SK-N-SH (cell line): ENCODE measurements at regions not wholly inside any gene's neighbourhood (a gene's known extent, or its start where the extent isn't known, plus 50 kb on each side); places are given as distances from the start of the nearest gene placed in this dataset.

Experiments used
- CTCF ChIA-PET: fragments of 300-600, 350-600 bp; formaldehyde crosslinking; extraction: SDS; loops from one replicate; lab custom pipeline; 2021; lab: Yijun Ruan, JAX
- POLR2A ChIA-PET: fragments of 350-600 bp; sonication (Branson Sonifier 250); formaldehyde crosslinking; extraction: SDS; loops from one replicate; lab custom pipeline; 2020; ENCODE audit warnings: antibody characterized with exemption, inconsistent platforms; lab: Yijun Ruan, JAX
- DNase-seq: peaks from one replicate; pipeline ENCODE4 v3.0.0; 2012
- H2AFZ ChIP-seq: fragments of 200-600 bp; sonication (generic); 2 replicates; pipeline ENCODE4 v1.8.1; 2016; ENCODE audit warnings: antibody characterized with exemption, mild to moderate bottlenecking, low read depth
- H3F3A ChIP-seq: fragments of 200-600 bp; sonication (generic); replicated peaks from 2 replicates; pipeline ENCODE3; 2016; ENCODE audit warnings: antibody characterized with exemption, mild to moderate bottlenecking; ENCODE audit not compliant: insufficient read depth
- H3K27ac ChIP-seq, 2 experiments: fragments of 200-500 bp in 1 of 2; fragments of 200-600 bp in 1 of 2; sonication (Bioruptor generic) in 1 of 2; sonication (generic), shearing (Covaris generic) in 1 of 2; 2 replicates each; pipeline versions ENCODE4 v1.5.1 to v1.6.1; 2014 to 2016; ENCODE audit warnings: low read depth in 2 of 2, inconsistent platforms in 1 of 2, low read length in 1 of 2, mild to moderate bottlenecking in 1 of 2, mixed read lengths in 1 of 2
- H3K27me3 ChIP-seq: fragments of 200-600 bp; sonication (generic), shearing (Covaris generic); 2 replicates; pipeline ENCODE4 v1.6.1; 2016; ENCODE audit warnings: mixed run types; ENCODE audit not compliant: insufficient read depth
- H3K36me3 ChIP-seq, 2 experiments: fragments of 200-500 bp in 1 of 2; fragments of 200-600 bp in 1 of 2; sonication (Bioruptor generic) in 1 of 2; sonication (generic) in 1 of 2; replicated peaks in 1 of 2; 2 replicates each; pipeline versions ENCODE3 to v1.5.1; 2014 to 2016; ENCODE audit warnings: low read length in 1 of 2, mild to moderate bottlenecking in 1 of 2; ENCODE audit not compliant: insufficient read depth in 2 of 2, control insufficient read depth in 1 of 2
- H3K4me1 ChIP-seq, 2 experiments: fragments of 200-500 bp in 1 of 2; fragments of 200-600 bp in 1 of 2; sonication (Bioruptor generic) in 1 of 2; sonication (generic), shearing (Covaris generic) in 1 of 2; 2 replicates each; pipeline versions ENCODE4 v1.5.1 to v1.6.1; 2014 to 2016; ENCODE audit warnings: low read depth in 1 of 2, low read length in 1 of 2, mixed run types in 1 of 2; ENCODE audit not compliant: insufficient read depth in 2 of 2, control insufficient read depth in 1 of 2
- H3K4me2 ChIP-seq: fragments of 200-600 bp; sonication (generic), shearing (Covaris generic); 2 replicates; pipeline ENCODE4 v1.6.1; 2017; ENCODE audit warnings: mixed run types
- H3K4me3 ChIP-seq, 2 experiments: fragments of 200-500 bp in 1 of 2; fragments of 200-600 bp in 1 of 2; sonication (Bioruptor generic) in 1 of 2; sonication (generic), shearing (Covaris generic) in 1 of 2; 2 replicates each; pipeline versions ENCODE4 v1.5.1 to v1.8.1; 2014 to 2016; ENCODE audit warnings: low read depth in 2 of 2, inconsistent platforms in 1 of 2, low read length in 1 of 2, mild to moderate bottlenecking in 1 of 2, mixed read lengths in 1 of 2, moderate library complexity in 1 of 2
- H3K79me2 ChIP-seq: fragments of 200-600 bp; sonication (generic); 2 replicates; pipeline ENCODE4 v1.8.1; 2017; ENCODE audit warnings: mild to moderate bottlenecking; ENCODE audit not compliant: insufficient read depth
- H3K9ac ChIP-seq: fragments of 200-600 bp; sonication (generic); 2 replicates; pipeline ENCODE4 v1.6.1; 2017; ENCODE audit warnings: mixed run types
- H3K9me2 ChIP-seq: fragments of 200-600 bp; sonication (generic); 2 replicates; pipeline ENCODE4 v1.6.1; 2017; ENCODE audit warnings: mixed run types
- H3K9me3 ChIP-seq: fragments of 200-600 bp; sonication (generic); 2 replicates; pipeline ENCODE4 v1.6.1; 2017; ENCODE audit warnings: mixed run types, mild to moderate bottlenecking, moderate library complexity
- H4K20me1 ChIP-seq: fragments of 200-600 bp; sonication (generic); 2 replicates; pipeline ENCODE4 v1.6.1; 2017; ENCODE audit warnings: mild to moderate bottlenecking, mixed run types; ENCODE audit not compliant: insufficient read depth
- CHD2 ChIP-seq: fragments of 150-350 bp; IDR thresholded peaks from 2 replicates; pipeline ENCODE4 v1.6.1; 2018; ENCODE audit warnings: low read length; ENCODE audit not compliant: partially characterized antibody
- CTCF ChIP-seq: fragments of 200-600 bp; sonication (generic); IDR thresholded peaks from 2 replicates; pipeline ENCODE4 v1.6.1; 2017; ENCODE audit warnings: antibody characterized with exemption, mild to moderate bottlenecking, moderate library complexity
- ELF1 ChIP-seq: IDR thresholded peaks from 2 replicates; pipeline ENCODE4 v1.4.0; 2012
- EP300 ChIP-seq, 2 experiments: IDR thresholded peaks; 2 replicates each; pipeline versions ENCODE4 v1.4.0 to v1.6.1; 2012; ENCODE audit warnings: borderline replicate concordance in 1 of 2, low read depth in 1 of 2, low read length in 1 of 2
- GABPA ChIP-seq: IDR thresholded peaks from 2 replicates; pipeline ENCODE4 v1.4.0; 2012; ENCODE audit warnings: low read depth, mild to moderate bottlenecking
- GATA2 ChIP-seq: sonication (generic); formaldehyde crosslinking; IDR thresholded peaks from 2 replicates; pipeline ENCODE4 v1.5.0; 2020; ENCODE audit warnings: mild to moderate bottlenecking, missing genetic modification reagents
- IRF3 ChIP-seq: fragments of 150-350 bp; IDR thresholded peaks from 2 replicates; pipeline ENCODE4 v1.6.1; 2016; ENCODE audit warnings: mild to moderate bottlenecking, low read depth, low read length
- JUND ChIP-seq: IDR thresholded peaks from 2 replicates; pipeline ENCODE4 v1.4.0; 2012
- MXI1 ChIP-seq: IDR thresholded peaks from 2 replicates; pipeline ENCODE4 v1.6.1; 2012; ENCODE audit warnings: mild to moderate bottlenecking, low read depth, low read length, improper control_type of control experiment
- NFIC ChIP-seq: IDR thresholded peaks from 2 replicates; pipeline ENCODE4 v1.4.0; 2012; ENCODE audit warnings: borderline replicate concordance
- PBX3 ChIP-seq: IDR thresholded peaks from 2 replicates; pipeline ENCODE4; 2012
- POLR2AphosphoS5 ChIP-seq: IDR thresholded peaks from 2 replicates; pipeline ENCODE4 v1.6.1; 2012; ENCODE audit warnings: low read depth, low read length
- RAD21 ChIP-seq: IDR thresholded peaks from 2 replicates; pipeline ENCODE4 v1.6.1; 2012; ENCODE audit warnings: mild to moderate bottlenecking, low read length
- RCOR1 ChIP-seq: fragments of 150-350 bp; IDR thresholded peaks from 2 replicates; pipeline ENCODE4 v1.6.1; 2017; ENCODE audit warnings: antibody characterized with exemption, low read length
- RFX5 ChIP-seq: IDR thresholded peaks from 2 replicates; pipeline ENCODE4 v1.6.1; 2012; ENCODE audit warnings: mild to moderate bottlenecking, improper control_type of control experiment, low read length
- RXRA ChIP-seq: IDR thresholded peaks from 2 replicates; pipeline ENCODE4 v1.4.0; 2012; ENCODE audit warnings: low read depth, mild to moderate bottlenecking, borderline replicate concordance
- SIN3A ChIP-seq: IDR thresholded peaks from 2 replicates; pipeline ENCODE4 v1.6.1; 2012; ENCODE audit warnings: low read depth, mild to moderate bottlenecking, low read length, moderate library complexity, borderline replicate concordance
- YY1 ChIP-seq: IDR thresholded peaks from 2 replicates; pipeline ENCODE4 v1.4.0; 2012; ENCODE audit warnings: low read depth, mild to moderate bottlenecking
- ZBTB33 ChIP-seq: IDR thresholded peaks from 2 replicates; pipeline ENCODE4 v1.4.0; 2012; ENCODE audit warnings: low read depth, borderline replicate concordance
- WGBS: methylation state at CpG from one replicate; pipeline ENCODE4 v1.1.6; 2017; ENCODE audit warnings: low lambda C conversion rate; 5-methylcytosine and 5-hydroxymethylcytosine counted together

GRCh38 chr4:187550256-187550950 lies 445.2 kb upstream of the ZFP42 start:
- H4K20me1 ChIP-seq: no peaks in the 10 kb centered on the region
- DNase-seq: no peak
- ChIA-PET POLR2A (no interaction called here), CTCF (no interaction called here)
- no peak overlapping the region for H3K4me3 ChIP-seq
- peak overlapping the region in 1 of 2 experiments; percentile 37; a peak in 2 of 4 replicates for H3K27ac ChIP-seq
- H3K9ac ChIP-seq: no peak overlapping the region
- TF ChIP-seq MXI1: no peak
- no peak for TF ChIP-seq GATA2 (CRISPR knock-in tag)
- TF ChIP-seq JUND: no peak
- TF ChIP-seq RCOR1: no peak
- no peak for TF ChIP-seq ZBTB33
- no peak for TF ChIP-seq ELF1
- TF ChIP-seq EP300 (IDR thresholded peaks at IDR 0.05; ENCODE audit: borderline replicate concordance in 1 of 2, low read depth in 1 of 2, low read length in 1 of 2): no peak
- TF ChIP-seq NFIC: no peak
- TF ChIP-seq YY1: no peak
- no peak for TF ChIP-seq PBX3
- no peak for TF ChIP-seq POLR2AphosphoS5
- TF ChIP-seq RAD21: no peak
- TF ChIP-seq CTCF: no peak
- TF ChIP-seq GABPA: no peak
- TF ChIP-seq IRF3: no peak
- no peak for TF ChIP-seq CHD2
- TF ChIP-seq RFX5: no peak
- no peak for TF ChIP-seq SIN3A
- TF ChIP-seq RXRA: no peak
- 48% methylated on average over 5 of the region's 5 CpGs for WGBS
- H3K79me2 ChIP-seq: no peaks in the 10 kb centered on the region
- no peak overlapping the region for H3K4me2 ChIP-seq
- H3K27me3 ChIP-seq: no peaks in the 10 kb centered on the region
- no peaks in the 10 kb centered on the region for H3F3A ChIP-seq
- no peaks in the 10 kb centered on the region for H3K36me3 ChIP-seq
- no peak overlapping the region; the same call in 1 of the 2 replicates for H2AFZ ChIP-seq
- H3K4me1 ChIP-seq: no peaks in the 10 kb centered on the region
- no peaks in the 10 kb centered on the region for H3K9me3 ChIP-seq
- H3K9me2 ChIP-seq: no peaks in the 10 kb centered on the region
